IMR-90 (cell line): ENCODE measurements at regions not wholly inside any gene's neighbourhood (a gene's known extent, or its start where the extent isn't known, plus 50 kb on each side); places are given as distances from the start of the nearest gene placed in this dataset.
"Not testable (repeated sequence)": the region's sequence is repeated elsewhere in the genome, so short reads cannot be mapped to it uniquely, and the experiment has no call there.

Experiments
- CEBPB ChIP-seq: IDR thresholded peaks from 2 replicates; pipeline ENCODE4 v1.6.1; 2012; ENCODE audit warnings: low read depth, low read length, improper control_type of control experiment
- CTCF ChIP-seq: conservative IDR thresholded peaks from 2 replicates; pipeline ENCODE4 v1.5.1; 2012; ENCODE audit warnings: mild to moderate bottlenecking, low read depth, low read length, improper control_type of control experiment
- ELK1 ChIP-seq: fragments of 150-350 bp; IDR thresholded peaks from 2 replicates; pipeline ENCODE4 v1.6.1; 2016; ENCODE audit warnings: low read depth, mild to moderate bottlenecking, low read length, moderate library complexity, borderline replicate concordance
- MAFK ChIP-seq: IDR thresholded peaks from 2 replicates; pipeline ENCODE4 v1.6.1; 2012; ENCODE audit warnings: low read depth, low read length, improper control_type of control experiment
- MAZ ChIP-seq: IDR thresholded peaks from 2 replicates; pipeline ENCODE4 v1.6.1; 2012; ENCODE audit warnings: low read depth, mild to moderate bottlenecking, low read length, improper control_type of control experiment, moderate library complexity, borderline replicate concordance
- MXI1 ChIP-seq: IDR thresholded peaks from 2 replicates; pipeline ENCODE4 v1.6.1; 2012; ENCODE audit warnings: low read depth, mild to moderate bottlenecking, low read length, moderate library complexity, borderline replicate concordance
- NFE2L2 ChIP-seq: fragments of 150-350 bp; IDR thresholded peaks from 2 replicates; pipeline ENCODE4 v1.6.1; 2016; ENCODE audit warnings: low read depth, mild to moderate bottlenecking, low read length
- POLR2A ChIP-seq: IDR thresholded peaks from 2 replicates; pipeline ENCODE4 v1.6.1; 2012; ENCODE audit warnings: mild to moderate bottlenecking, low read depth, low read length
- RFX5 ChIP-seq: IDR thresholded peaks from 2 replicates; pipeline ENCODE4 v1.8.0; 2012; ENCODE audit warnings: low read depth, mild to moderate bottlenecking, low read length, moderate library complexity
- SMC3 ChIP-seq: fragments of 150-350 bp; IDR thresholded peaks from 2 replicates; pipeline ENCODE4 v1.6.1; 2016; ENCODE audit warnings: low read depth, mild to moderate bottlenecking, antibody characterized with exemption, low read length, moderate library complexity
- USF2 ChIP-seq: fragments of 150-350 bp; IDR thresholded peaks from 2 replicates; pipeline ENCODE4 v1.6.1; 2017; ENCODE audit warnings: mild to moderate bottlenecking, antibody characterized with exemption, low read length, low read depth

GRCh38 chr16:33709856-33710695, 250.7 kb downstream of the TP53TG3F start:
- not testable (repeated sequence) for TF ChIP-seq CTCF, POLR2A, MXI1, SMC3, NFE2L2, USF2, CEBPB, MAZ, RFX5, ELK1, MAFK
